Mammary epithelial cell (primary cell): ENCODE measurements at regions not wholly inside any gene's neighbourhood (a gene's known extent, or its start where the extent isn't known, plus 50 kb on each side); places are given as distances from the start of the nearest gene placed in this dataset.

Experiments used
- CTCF ChIP-seq, 2 donors: IDR thresholded peaks in 1 of 2; conservative IDR thresholded peaks in 1 of 2; 2 replicates each; pipeline ENCODE4 v1.5.1; 2011 to 2012; ENCODE audit warnings: inconsistent platforms in 2 of 2, low read length in 2 of 2, mild to moderate bottlenecking in 2 of 2, control low read depth in 1 of 2, low read depth in 1 of 2; ENCODE audit not compliant: insufficient read depth in 1 of 2; ENCODE audit errors: extremely low read depth in 1 of 2
- EZH2 ChIP-seq: IDR thresholded peaks from 2 replicates; pipeline ENCODE4 v1.6.1; 2012; ENCODE audit warnings: low read length, inconsistent platforms, borderline replicate concordance

- TF ChIP-seq CTCF (conservative IDR thresholded peaks at IDR 0.05 in 1 of 2, IDR thresholded peaks at IDR 0.05 in 1 of 2; ENCODE audit: extremely low read depth in 1 of 2, insufficient read depth in 1 of 2, low read depth in 1 of 2, low read length in 2 of 2) (no peak), EZH2 (no peak)
These were observed 97.0 kb downstream of the DISP1 start for GRCh38 chr1:222911866-222912265.
